ENCODE measurements at regions not wholly inside any gene's neighbourhood (a gene's known extent, or its start where the extent isn't known, plus 50 kb on each side); places are given as distances from the start of the nearest gene placed in this dataset.

- Histone ChIP-seq H3K27me3 (ENCODE audit: control insufficient read depth in 3 of 3, insufficient read depth in 3 of 3, low read length in 2 of 3) (no peaks in the 10 kb centered on the region), H3K36me3 (ENCODE audit: control insufficient read depth in 4 of 4, insufficient read depth in 4 of 4, low read length in 4 of 4) (no peaks in the 10 kb centered on the region), H3K9me3 (ENCODE audit: control insufficient read depth in 4 of 4, insufficient read depth in 3 of 4, low read length in 3 of 4) (peaks cover 0 to 2% (median 0%) of the 10 kb centered on the region in 4 donors), H3K4me1 (ENCODE audit: control insufficient read depth in 5 of 5, insufficient read depth in 5 of 5, low read length in 5 of 5) (peaks cover 0 to 6% (median 0%) of the 10 kb centered on the region in 5 donors), H3K9ac (ENCODE audit: insufficient read depth in 1 of 2, low read length in 2 of 2) (no peak overlapping the region), H3K27ac (ENCODE audit: low read depth in 1 of 2, low read length in 1 of 2) (no peak overlapping the region), H3K4me3 (no peak overlapping the region)
- DNase-seq, result peak; percentile 21 to 37 (median 31)
- no peak for ATAC-seq (ENCODE audit: insufficient read depth, low FRiP score)
- 62 to 68% methylated on average over 13 of the region's 13 CpGs for WGBS, 2 donors
- no peak for TF ChIP-seq CTCF (IDR thresholded peaks at IDR 0.05; ENCODE audit: control extremely low read depth, extremely low read depth)
Measured at GRCh38 chr15:96627031-96627568, 296.6 kb downstream of the NR2F2 start.

GRCh38 chr15:96629511-96629910, 299.0 kb downstream of the NR2F2 start:
- Histone ChIP-seq H3K27me3 (ENCODE audit: control insufficient read depth in 3 of 3, insufficient read depth in 3 of 3, low read length in 2 of 3) (no peaks in the 10 kb centered on the region), H3K27ac (ENCODE audit: low read depth in 1 of 2, low read length in 1 of 2) (no peak overlapping the region), H3K36me3 (ENCODE audit: control insufficient read depth in 4 of 4, insufficient read depth in 4 of 4, low read length in 4 of 4) (no peaks in the 10 kb centered on the region), H3K4me1 (ENCODE audit: control insufficient read depth in 5 of 5, insufficient read depth in 5 of 5, low read length in 5 of 5) (peaks cover 0 to 6% (median 0%) of the 10 kb centered on the region in 5 donors), H3K9ac (ENCODE audit: insufficient read depth in 1 of 2, low read length in 2 of 2) (no peak overlapping the region), H3K4me3 (no peak overlapping the region), H3K9me3 (ENCODE audit: control insufficient read depth in 4 of 4, insufficient read depth in 3 of 4, low read length in 3 of 4) (peaks cover 0 to 2% (median 0%) of the 10 kb centered on the region in 4 donors)
- 54 to 80% methylated on average over 4 of the region's 4 CpGs for WGBS, 2 donors
- peak; percentile 26 to 57 (median 45) for DNase-seq
- no peak for TF ChIP-seq CTCF (IDR thresholded peaks at IDR 0.05; ENCODE audit: control extremely low read depth, extremely low read depth)
- no peak for ATAC-seq (ENCODE audit: insufficient read depth, low FRiP score)

GRCh38 chr15:96638793-96639192, 308.3 kb downstream of the NR2F2 start:
- peaks cover 0 to 3% (median 0%) of the 10 kb centered on the region in 4 donors for H3K9me3 ChIP-seq (ENCODE audit: control insufficient read depth in 4 of 4, insufficient read depth in 3 of 4, low read length in 3 of 4)
- no peak overlapping the region for H3K27ac ChIP-seq (ENCODE audit: low read depth in 1 of 2, low read length in 1 of 2)
- H3K4me1 ChIP-seq (ENCODE audit: control insufficient read depth in 5 of 5, insufficient read depth in 5 of 5, low read length in 5 of 5), result no peaks in the 10 kb centered on the region
- 95 to 97% methylated on average over 1 of the region's 1 CpG for WGBS, 2 donors
- no peak for ATAC-seq (ENCODE audit: insufficient read depth, low FRiP score)
- no peaks in the 10 kb centered on the region for H3K36me3 ChIP-seq (ENCODE audit: control insufficient read depth in 4 of 4, insufficient read depth in 4 of 4, low read length in 4 of 4)
- DNase-seq, result no peak
- no peak overlapping the region for H3K9ac ChIP-seq (ENCODE audit: insufficient read depth in 1 of 2, low read length in 2 of 2)
- no peak overlapping the region for H3K4me3 ChIP-seq
- TF ChIP-seq CTCF (IDR thresholded peaks at IDR 0.05; ENCODE audit: control extremely low read depth, extremely low read depth), result no peak
- H3K27me3 ChIP-seq (ENCODE audit: control insufficient read depth in 3 of 3, insufficient read depth in 3 of 3, low read length in 2 of 3), result no peaks in the 10 kb centered on the region

- H3K27ac ChIP-seq (ENCODE audit: low read depth in 1 of 2, low read length in 1 of 2), result no peak overlapping the region
- ATAC-seq (ENCODE audit: insufficient read depth, low FRiP score), result no peak
- WGBS, 2 donors, result 79 to 91% methylated on average over 9 of the region's 9 CpGs
- H3K9me3 ChIP-seq (ENCODE audit: control insufficient read depth in 4 of 4, insufficient read depth in 3 of 4, low read length in 3 of 4), result no peaks in the 10 kb centered on the region
- no peak for TF ChIP-seq CTCF (IDR thresholded peaks at IDR 0.05; ENCODE audit: control extremely low read depth, extremely low read depth)
- H3K4me1 ChIP-seq (ENCODE audit: control insufficient read depth in 5 of 5, insufficient read depth in 5 of 5, low read length in 5 of 5), result no peaks in the 10 kb centered on the region
- H3K27me3 ChIP-seq (ENCODE audit: control insufficient read depth in 3 of 3, insufficient read depth in 3 of 3, low read length in 2 of 3), result no peaks in the 10 kb centered on the region
- DNase-seq, result no peak
- no peak overlapping the region for H3K9ac ChIP-seq (ENCODE audit: insufficient read depth in 1 of 2, low read length in 2 of 2)
- no peak overlapping the region for H3K4me3 ChIP-seq
- H3K36me3 ChIP-seq (ENCODE audit: control insufficient read depth in 4 of 4, insufficient read depth in 4 of 4, low read length in 4 of 4), result no peaks in the 10 kb centered on the region
Measured at GRCh38 chr15:96645796-96646195, 315.3 kb downstream of the NR2F2 start.

All from lung (tissue), 11 donors.